Smooth muscle cell (in vitro differentiated cells): ENCODE measurements at regions not wholly inside any gene's neighbourhood (a gene's known extent, or its start where the extent isn't known, plus 50 kb on each side); places are given as distances from the start of the nearest gene placed in this dataset.
"Not testable (repeated sequence)": the region's sequence is repeated elsewhere in the genome, so short reads cannot be mapped to it uniquely, and the experiment has no call there.

Experiments
- DNase-seq: peaks from one replicate; lab custom pipeline; 2025; ENCODE audit not compliant: unreplicated experiment; lab: John Stamatoyannopoulos, UW
- H2AFZ ChIP-seq: fragments of 200-600 bp; sonication (generic); 2 replicates; pipeline ENCODE4 v1.6.0; 2016; ENCODE audit warnings: antibody characterized with exemption, low read depth, mild to moderate bottlenecking
- H3F3A ChIP-seq: fragments of 200-600 bp; sonication (generic); 2 replicates; pipeline ENCODE4 v1.6.0; 2017; ENCODE audit warnings: antibody characterized with exemption, low read depth
- H3K27ac ChIP-seq: fragments of 200-600 bp; sonication (generic); 2 replicates; pipeline ENCODE4 v1.5.1; 2016; ENCODE audit warnings: low read depth, mild to moderate bottlenecking
- H3K27me3 ChIP-seq: fragments of 200-600 bp; sonication (generic); 2 replicates; pipeline ENCODE4 v1.6.1; 2016; ENCODE audit warnings: low read depth, mild to moderate bottlenecking
- H3K36me3 ChIP-seq: fragments of 200-600 bp; sonication (generic); 2 replicates; pipeline ENCODE4 v1.5.1; 2016; ENCODE audit warnings: low read depth
- H3K4me1 ChIP-seq: fragments of 200-600 bp; sonication (generic); 2 replicates; pipeline ENCODE4 v1.5.1; 2016; ENCODE audit warnings: low read depth
- H3K4me2 ChIP-seq: fragments of 200-600 bp; sonication (generic); 2 replicates; pipeline ENCODE4 v1.6.0; 2016; ENCODE audit warnings: mild to moderate bottlenecking
- H3K4me3 ChIP-seq: fragments of 200-600 bp; sonication (generic); 2 replicates; pipeline ENCODE4 v1.5.1; 2016; ENCODE audit warnings: mild to moderate bottlenecking
- H3K79me2 ChIP-seq: fragments of 200-600 bp; sonication (generic); 2 replicates; pipeline ENCODE4 v1.6.0; 2016; ENCODE audit warnings: low read depth, mild to moderate bottlenecking
- H3K9ac ChIP-seq: fragments of 200-600 bp; sonication (generic); 2 replicates; pipeline ENCODE4 v1.6.0; 2016; ENCODE audit warnings: low read depth
- H3K9me3 ChIP-seq: fragments of 200-600 bp; sonication (generic); replicated peaks from 2 replicates; pipeline ENCODE4 v1.5.1; 2016; ENCODE audit warnings: low read depth
- H4K20me1 ChIP-seq: fragments of 200-600 bp; sonication (generic); 2 replicates; pipeline ENCODE4 v1.6.0; 2016; ENCODE audit warnings: low read depth
- CTCF ChIP-seq: fragments of 200-600 bp; sonication (generic); IDR thresholded peaks from 2 replicates; pipeline ENCODE4 v1.5.1; 2017; ENCODE audit warnings: borderline replicate concordance, mild to moderate bottlenecking, antibody characterized with exemption; ENCODE audit not compliant: insufficient read depth, poor library complexity, severe bottlenecking
- WGBS: methylation state at CpG from one replicate; pipeline ENCODE4 v1.1.7; 2016; ENCODE audit warnings: low lambda C conversion rate; 5-methylcytosine and 5-hydroxymethylcytosine counted together

GRCh38 chr11:33996498-33997454 is 54.8 kb upstream of the CAPRIN1 start:
- Histone ChIP-seq H3K9me3 (no peaks in the 10 kb centered on the region), H3F3A (no peaks in the 10 kb centered on the region), H3K9ac (no peak overlapping the region), H4K20me1 (no peaks in the 10 kb centered on the region), H2AFZ (no peak overlapping the region), H3K27ac (no peak overlapping the region), H3K79me2 (no peaks in the 10 kb centered on the region), H3K36me3 (no peaks in the 10 kb centered on the region), H3K4me2 (peak overlapping the region; percentile 51), H3K4me1 (no peaks in the 10 kb centered on the region), H3K4me3 (peak overlapping the region; percentile 5), H3K27me3 (peaks cover 12% of the 10 kb centered on the region)
- no peak for DNase-seq
- WGBS: 32% methylated on average over 25 of the region's 25 CpGs
- peak; percentile 74 for TF ChIP-seq CTCF

GRCh38 chr11:33994937-33995336 is 56.6 kb upstream of the CAPRIN1 start:
- H4K20me1 ChIP-seq: no peaks in the 10 kb centered on the region
- no peak overlapping the region for H3K27ac ChIP-seq
- no peak overlapping the region for H3K4me3 ChIP-seq
- no peaks in the 10 kb centered on the region for H3K9me3 ChIP-seq
- peaks cover 8% of the 10 kb centered on the region for H3K27me3 ChIP-seq
- H3K4me2 ChIP-seq: no peak overlapping the region
- no peaks in the 10 kb centered on the region for H3K4me1 ChIP-seq
- H3K9ac ChIP-seq: no peak overlapping the region
- no peak overlapping the region for H2AFZ ChIP-seq
- no peak for TF ChIP-seq CTCF
- WGBS: 86% methylated on average over 2 of the region's 2 CpGs
- no peaks in the 10 kb centered on the region for H3K79me2 ChIP-seq
- H3K36me3 ChIP-seq: no peaks in the 10 kb centered on the region
- H3F3A ChIP-seq: no peaks in the 10 kb centered on the region
- DNase-seq: no peak

- not testable (repeated sequence) for H2AFZ ChIP-seq, H3K36me3 ChIP-seq, H3F3A ChIP-seq, H4K20me1 ChIP-seq, H3K4me2 ChIP-seq, H3K4me3 ChIP-seq, H3K9ac ChIP-seq, H3K4me1 ChIP-seq, DNase-seq, H3K9me3 ChIP-seq, H3K27ac ChIP-seq, H3K27me3 ChIP-seq, H3K79me2 ChIP-seq
- WGBS: 63% methylated on average over 13 of the region's 13 CpGs
Measured at GRCh38 chr11:33991136-33991535, 60.4 kb upstream of the CAPRIN1 start.

- H2AFZ ChIP-seq, H3K9ac ChIP-seq, H3F3A ChIP-seq, H3K4me2 ChIP-seq, H3K36me3 ChIP-seq, DNase-seq, H3K27me3 ChIP-seq, H3K27ac ChIP-seq, H4K20me1 ChIP-seq, H3K4me1 ChIP-seq, H3K4me3 ChIP-seq, H3K9me3 ChIP-seq, H3K79me2 ChIP-seq: not testable (repeated sequence)
- 94% methylated on average over 32 of the region's 32 CpGs for WGBS
Measured at GRCh38 chr11:33990131-33990530, 61.4 kb upstream of the CAPRIN1 start.
